GM21526 (cell line): ENCODE measurements at regions not wholly inside any gene's neighbourhood (a gene's known extent, or its start where the extent isn't known, plus 50 kb on each side); places are given as distances from the start of the nearest gene placed in this dataset.

ENCODE experiments used
- ATAC-seq: cut with Tn5 transposase; IDR thresholded peaks from one replicate; pipeline ENCODE4 v1.9.1; 2021; ENCODE audit warnings: moderate library complexity; ENCODE audit not compliant: unreplicated experiment, low FRiP score

DNA sequence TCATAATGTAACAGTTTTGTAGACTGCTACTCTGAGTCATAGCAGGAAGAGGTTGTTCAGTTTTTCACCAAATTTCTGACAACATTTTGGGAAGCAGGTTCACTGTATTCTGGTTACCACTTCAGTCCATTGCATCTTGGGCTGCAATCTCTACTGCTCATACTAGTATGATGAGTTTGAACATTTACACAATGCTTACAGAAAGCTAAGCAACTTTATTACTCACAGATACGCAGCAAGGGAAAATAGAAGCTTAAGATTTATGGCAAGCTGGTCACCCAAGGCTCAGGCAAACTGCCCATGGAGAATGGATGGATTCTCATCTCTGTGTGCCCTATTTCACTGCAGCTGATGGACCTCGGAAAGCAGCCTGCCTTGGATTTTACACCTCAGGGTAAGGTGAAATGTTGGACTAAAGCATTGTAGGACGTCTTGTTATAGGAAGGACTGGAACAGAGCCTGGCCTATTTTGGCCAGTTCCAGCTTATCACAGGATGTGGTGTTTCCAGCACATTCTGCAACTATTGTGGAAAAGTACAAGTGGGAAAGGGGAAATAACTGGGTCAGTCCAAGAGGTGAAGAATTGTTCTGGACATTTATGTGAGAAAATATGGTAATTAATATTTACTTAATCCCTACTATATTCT, 887.1 kb upstream of the AGA start:
- ATAC-seq = no peak

DNA sequence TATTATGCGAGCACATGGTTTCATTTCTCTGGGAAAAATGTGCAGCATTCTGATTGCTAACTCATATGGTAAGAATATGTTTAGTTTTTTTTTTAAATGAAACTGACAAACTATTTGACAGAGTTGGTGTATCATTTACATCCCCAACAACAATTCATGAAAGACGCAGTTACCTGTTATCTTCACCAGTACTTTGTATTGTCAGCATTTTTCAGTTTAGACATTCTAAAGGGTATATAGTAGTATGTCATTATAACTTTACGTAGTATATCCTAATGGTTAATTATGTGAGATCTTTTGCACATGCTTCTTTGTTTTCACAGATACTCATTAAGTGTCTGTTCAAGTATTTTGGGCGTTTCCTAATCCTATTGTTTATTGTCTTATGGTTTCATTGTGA, 891.1 kb upstream of the AGA start:
- ATAC-seq = no peak

- no peak for ATAC-seq
These were observed 897.5 kb upstream of the AGA start for GRCh38 chr4:178339769-178340168.

DNA sequence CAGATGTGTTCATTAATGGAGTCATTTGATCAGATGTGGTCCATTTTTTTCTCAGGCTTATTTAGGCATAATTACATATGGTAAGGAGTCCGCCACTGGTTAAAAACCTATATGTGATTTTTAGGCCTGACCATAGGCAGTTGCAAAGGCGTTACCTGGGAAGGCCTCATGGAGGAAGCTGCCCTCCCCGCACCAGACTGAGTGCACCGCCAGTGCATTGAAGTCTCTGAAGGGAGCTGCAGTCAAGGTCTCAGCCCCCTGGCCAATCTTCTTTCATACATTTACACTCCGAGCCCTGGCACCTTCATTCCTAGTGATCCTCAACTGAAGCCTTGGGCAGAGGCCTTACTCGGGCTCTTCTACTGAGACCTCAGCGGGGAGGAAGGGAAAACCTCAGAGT, 898.2 kb upstream of the AGA start:
- no peak for ATAC-seq

- ATAC-seq = no peak
These were observed 901.9 kb upstream of the AGA start for GRCh38 chr4:178344096-178344495.

DNA sequence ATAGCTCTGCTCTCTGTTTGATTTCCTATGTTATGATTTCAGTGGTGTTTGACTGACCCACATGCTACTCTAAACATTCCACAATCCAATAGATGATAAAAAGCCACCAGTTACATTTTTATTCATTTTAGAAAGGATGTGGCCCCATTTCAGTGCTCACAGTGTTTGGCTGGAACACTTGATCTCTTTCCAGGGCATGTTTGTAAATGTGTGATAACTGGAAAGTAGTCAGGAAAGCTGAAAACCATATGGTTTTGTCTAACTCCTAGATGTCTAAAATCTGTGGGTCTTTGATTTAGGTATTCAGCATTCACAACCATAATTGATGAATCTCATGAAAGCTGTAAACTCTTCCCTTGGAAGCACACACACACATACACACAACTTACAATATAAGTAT, 904.9 kb upstream of the AGA start:
- no peak for ATAC-seq

GRCh38 chr4:178349601-178350000, 907.4 kb upstream of the AGA start:
- no peak for ATAC-seq

GRCh38 chr4:178351185-178351584, 908.9 kb upstream of the AGA start:
- ATAC-seq = no peak

GRCh38 chr4:178356725-178357124, 914.5 kb upstream of the AGA start:
- no peak for ATAC-seq

- ATAC-seq = no peak
These were observed 943.2 kb upstream of the AGA start for GRCh38 chr4:178385481-178385880.

DNA sequence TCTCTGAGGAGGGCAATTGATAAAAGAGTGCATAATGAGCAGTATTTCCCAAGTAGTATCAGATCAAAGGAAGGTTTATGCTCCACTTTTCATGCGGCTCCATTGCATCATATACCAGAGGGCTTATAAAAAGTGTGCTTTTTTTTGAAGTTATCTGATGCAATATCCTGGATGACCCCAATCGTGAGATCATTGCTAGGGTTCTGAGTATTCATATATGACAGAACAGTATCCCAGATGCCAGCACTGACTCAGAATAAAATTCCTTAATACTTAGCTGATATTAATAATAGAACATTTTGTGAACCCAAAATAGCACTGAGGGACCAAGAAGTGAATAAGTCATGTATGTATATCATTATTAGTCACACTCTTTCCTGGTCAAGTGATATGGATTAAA, 945.5 kb upstream of the AGA start:
- no peak for ATAC-seq

DNA sequence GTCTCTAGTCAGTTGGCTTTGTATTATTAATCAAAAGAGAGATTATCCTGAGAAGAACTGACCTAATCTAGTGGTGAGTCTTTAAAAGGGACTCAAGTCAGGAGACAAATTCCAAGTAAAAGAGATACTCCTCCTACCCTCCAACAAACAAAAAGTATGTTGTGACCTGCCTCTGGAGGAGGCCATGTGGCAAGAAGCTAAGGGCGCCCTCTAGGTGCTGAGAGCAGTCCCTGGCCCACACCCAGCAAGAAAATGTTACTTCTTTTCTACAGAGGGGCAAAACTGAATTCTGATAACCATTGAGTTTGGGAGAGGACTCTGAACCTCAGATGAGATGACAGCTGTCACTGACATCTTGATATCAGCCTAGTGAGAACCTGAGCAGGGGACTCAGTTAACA, 953.6 kb upstream of the AGA start:
- ATAC-seq = no peak

DNA sequence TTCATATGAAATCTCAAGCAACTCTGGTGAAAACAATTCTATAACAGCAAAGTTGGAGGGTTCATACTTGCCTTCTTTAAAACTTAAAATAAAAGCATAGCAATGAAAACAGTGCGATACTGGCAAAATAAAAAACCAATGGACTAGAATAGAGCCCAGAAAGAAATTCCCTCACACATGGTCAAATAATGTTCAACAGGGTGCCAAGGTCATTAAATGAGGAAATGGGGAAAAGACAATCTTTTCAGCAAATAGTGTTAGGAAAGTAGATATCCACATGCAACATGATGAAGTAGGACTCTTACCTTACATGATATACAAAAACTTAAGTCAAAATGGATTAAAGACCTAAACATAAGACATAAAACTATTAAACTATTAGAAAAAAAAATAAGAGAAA, 970.2 kb upstream of the AGA start:
- no peak for ATAC-seq

GRCh38 chr4:178414042-178414441, 971.8 kb upstream of the AGA start:
- ATAC-seq = no peak

GRCh38 chr4:178414881-178415446, 972.7 kb upstream of the AGA start:
- no peak for ATAC-seq

DNA sequence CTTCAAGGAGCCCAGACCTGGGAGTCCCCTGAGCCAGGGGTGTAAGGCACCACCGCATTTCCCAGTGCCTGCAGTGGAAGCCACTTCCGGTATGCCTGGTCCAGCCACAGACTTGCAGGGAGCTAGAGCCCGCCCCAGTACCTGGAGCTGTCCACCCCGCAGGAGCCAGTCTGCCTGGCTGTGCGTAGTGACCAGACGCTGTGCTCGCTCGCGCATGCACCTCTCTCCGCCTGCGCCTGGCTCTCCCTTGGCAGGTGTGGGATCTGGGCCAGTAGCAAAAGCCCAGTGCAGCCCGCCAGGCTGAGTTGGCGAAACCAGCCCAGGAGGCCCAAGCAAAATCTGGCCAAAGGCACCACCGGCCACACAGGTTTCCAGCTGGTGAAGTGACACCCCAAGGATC, 973.7 kb upstream of the AGA start:
- ATAC-seq = no peak

GRCh38 chr4:178423366-178423765, 981.1 kb upstream of the AGA start:
- no peak for ATAC-seq

- no peak for ATAC-seq
These were observed 984.6 kb upstream of the AGA start for GRCh38 chr4:178426871-178427270.

- no peak for ATAC-seq
These were observed 985.4 kb upstream of the AGA start for GRCh38 chr4:178427663-178428062.

DNA sequence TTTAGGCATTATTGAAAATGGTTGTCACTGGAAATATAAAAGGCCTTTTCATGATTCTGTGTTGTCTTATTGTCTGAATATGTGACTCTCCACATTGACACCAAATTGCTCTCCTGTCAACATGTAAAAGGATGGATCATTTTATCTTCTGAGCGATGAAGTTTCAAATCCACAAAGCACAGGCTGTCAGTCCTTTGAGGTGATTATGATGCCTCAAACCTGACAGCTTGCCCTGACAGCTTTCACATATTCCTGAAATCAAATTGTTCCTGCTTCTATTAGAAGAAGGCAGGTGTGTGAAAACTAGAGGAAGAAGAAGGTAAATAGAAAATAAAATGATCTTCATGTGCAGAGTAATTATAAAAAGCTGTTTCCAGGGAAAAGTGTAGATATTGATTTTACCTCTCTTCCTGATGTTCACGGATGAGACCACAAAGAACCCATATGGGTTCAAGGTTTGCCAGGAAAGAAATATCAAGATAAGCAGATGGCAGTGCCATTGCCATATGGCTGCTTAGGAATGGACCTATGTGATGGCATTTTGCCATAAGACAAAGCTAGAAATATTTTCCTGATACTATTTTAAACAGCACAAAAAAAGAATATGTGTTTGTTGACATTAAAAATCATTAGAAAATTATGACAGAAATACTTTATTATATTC, 1006.3 kb upstream of the AGA start:
- no peak for ATAC-seq

DNA sequence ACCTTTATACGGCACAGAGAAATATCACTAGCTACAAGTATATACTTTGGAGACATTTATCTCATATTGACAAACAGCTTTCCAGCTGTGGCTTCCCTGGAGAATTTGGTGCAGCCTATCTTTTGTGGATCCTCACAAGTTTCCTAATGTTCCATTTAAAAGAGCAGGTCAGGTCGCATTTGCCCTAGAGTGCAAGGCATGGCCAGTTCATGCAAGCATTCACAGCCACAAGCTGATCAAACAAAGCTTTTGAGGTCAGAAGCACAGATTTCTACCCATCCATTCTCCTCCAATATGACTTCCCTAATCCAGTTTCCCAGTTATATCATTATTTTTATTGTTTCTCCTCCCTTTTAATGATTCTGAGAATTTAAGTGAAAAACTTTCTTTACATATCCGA, 1008.4 kb upstream of the AGA start:
- no peak for ATAC-seq

DNA sequence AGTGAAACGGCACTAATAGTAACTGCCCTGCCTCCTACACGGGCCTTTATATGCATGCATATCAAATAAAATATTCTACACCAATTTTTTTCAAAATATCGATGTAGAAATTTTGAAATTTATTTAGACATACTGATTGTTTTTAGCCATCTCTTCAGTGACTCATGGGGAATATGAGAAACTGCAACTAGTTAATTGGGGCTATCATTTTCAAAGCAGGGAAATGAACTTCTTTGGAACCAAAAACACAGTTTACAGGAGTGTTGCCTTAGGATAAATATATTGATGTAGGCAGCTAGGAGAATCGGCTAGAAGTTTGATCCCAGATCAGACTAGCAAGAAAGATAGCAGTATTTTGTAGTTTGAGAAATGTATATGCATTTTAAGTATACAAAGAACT, 1010.8 kb upstream of the AGA start:
- no peak for ATAC-seq
